ENCODE measurements at regions not wholly inside any gene's neighbourhood (a gene's known extent, or its start where the extent isn't known, plus 50 kb on each side); places are given as distances from the start of the nearest gene placed in this dataset.

- DNase-seq = no peak
Observed at GRCh38 chr20:62527781-62528180, 52.0 kb upstream of the GATA5 start.

DNA sequence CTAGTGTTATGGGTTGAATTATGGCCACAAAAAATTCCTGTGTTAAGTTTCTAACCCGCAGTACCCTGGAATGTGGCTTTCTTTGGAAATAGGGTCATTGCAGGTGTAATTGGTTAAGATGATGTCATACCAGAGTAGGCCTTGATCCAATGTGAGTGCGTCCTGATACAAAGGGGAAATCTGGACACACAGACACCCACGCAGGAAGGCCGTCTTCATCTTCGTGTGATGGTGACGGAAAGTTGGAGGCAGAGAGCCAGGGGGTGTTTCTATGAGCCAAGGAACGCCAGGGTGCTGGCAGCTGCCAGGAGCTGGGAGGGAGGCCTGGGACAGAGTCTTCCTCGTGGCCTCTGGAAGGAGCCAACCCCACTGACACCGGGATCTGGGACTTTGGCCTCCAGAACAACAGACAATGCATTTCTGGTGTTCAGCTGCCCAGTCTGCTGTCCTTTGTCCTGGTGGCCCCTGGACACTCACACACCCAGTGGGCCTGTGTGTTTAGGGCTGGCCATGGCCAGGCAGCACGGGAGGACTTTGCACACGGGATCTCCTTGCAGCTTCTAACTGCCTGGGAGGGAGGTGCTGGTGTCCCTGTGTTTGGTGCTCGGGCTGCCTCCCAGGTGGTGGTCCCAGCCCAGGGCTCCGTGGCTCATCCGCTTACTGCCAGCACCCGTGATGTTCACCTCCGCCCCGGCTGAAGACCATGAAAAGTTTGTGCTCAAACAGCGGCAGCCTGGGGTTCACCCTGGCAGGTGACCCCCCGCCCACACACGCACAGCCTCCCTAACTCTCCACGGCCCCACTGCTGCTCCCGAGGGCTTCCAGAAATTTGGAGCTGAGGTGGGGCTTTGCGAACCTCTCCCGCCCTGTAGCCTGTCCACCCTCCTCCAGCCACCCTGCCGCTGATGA is 53.4 kb upstream of the GATA5 start:
- no peak for DNase-seq

GRCh38 chr20:62529896-62530642 is 54.3 kb upstream of the GATA5 start:
- DNase-seq = no peak

GRCh38 chr20:62530643-62531032 is 54.8 kb upstream of the GATA5 start:
- no peak for DNase-seq

DNA sequence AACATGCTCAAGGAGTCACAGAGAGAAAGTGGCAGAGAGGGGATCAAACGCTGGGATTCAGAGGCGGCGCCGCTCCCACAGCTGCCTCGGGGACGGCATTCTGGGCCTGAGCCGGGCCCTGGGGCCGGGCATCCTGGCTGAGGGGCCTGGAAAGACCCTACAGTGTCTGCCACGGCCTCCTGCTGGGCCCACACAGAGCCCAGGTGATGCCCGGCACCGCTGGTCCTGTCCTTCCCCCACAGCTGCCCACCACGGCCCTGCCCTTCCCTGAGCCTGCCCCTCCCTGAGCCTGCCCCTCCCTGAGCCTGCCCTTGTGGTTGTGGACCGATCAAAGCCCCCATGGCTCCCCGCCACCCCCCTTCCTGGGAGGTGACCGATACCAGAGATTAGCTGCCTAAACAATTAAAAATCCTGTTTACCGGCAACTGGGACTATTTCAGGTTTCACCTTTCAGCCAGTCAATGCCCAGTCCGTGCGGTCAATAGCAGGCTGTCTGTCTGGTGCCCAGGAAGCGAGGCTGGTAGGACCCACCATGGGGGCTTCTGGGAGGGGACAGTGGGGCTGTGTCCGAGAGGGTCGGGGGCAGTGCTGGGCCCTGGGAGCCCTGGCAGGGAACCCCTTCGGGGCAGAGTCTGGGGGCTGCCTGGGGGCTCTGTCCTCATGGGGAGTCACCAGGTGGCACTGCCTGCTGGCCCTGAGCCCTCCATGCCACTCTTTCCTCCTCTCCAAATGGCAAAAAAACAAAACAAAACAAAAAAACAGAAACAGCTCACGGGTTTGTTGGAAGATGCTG is 55.4 kb upstream of the GATA5 start:
- no peak for DNase-seq

DNA sequence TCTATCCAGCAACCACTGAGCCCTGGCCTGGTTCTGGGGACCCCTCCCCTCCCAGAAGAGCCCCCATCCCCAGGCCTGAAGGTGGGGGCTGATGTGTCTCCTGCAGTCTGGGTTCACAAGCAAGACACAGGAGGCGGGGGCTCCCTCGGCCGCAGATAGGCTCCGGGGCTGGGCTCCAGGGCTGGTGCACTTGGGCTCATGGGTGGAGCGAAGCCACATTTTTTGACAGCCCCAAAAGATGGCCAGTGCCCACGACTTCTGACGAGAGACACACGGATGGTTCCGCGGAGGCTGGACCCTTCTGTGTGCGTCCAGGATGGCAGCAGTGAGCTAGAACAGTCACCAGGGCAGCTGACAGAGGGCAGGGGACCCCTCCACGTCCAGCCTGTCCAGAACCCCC is 57.1 kb upstream of the GATA5 start:
- DNase-seq = no peak

GRCh38 chr20:62533591-62534495 is 58.0 kb upstream of the GATA5 start:
- DNase-seq = no peak

DNA sequence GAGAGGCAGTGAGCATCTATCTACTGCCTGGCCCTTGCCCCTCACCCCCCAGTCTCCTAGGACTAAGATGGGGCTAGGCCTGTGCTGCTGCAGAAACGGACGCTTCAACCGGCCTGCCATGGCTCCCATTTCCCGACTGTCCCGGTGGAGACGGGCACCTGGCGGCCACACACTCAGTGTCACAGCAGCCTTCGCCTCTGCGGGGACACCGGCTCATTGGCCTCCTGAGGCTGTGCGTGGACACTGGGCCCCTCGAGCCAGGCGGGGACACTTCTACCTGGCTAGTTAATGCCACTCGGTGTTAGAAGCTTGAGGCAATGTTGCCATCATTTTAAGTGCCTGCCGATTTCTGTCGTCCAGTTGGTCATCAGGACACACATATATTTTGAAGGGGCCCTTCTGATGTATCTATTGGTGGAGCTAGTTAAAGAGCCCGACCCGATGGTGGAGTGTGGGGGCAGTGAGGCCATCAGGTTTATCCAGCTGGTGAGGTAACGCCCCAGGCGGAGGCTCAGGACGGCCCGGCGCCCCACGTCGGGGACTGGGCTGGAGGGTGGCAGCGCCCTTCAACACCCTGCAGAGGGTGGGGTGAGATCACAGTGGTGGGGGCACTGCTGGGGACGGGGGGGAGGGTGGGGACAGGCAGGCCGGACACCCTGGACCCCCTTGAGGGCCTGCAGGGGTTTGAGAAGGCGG is 58.9 kb upstream of the GATA5 start:
- no peak for DNase-seq

DNA sequence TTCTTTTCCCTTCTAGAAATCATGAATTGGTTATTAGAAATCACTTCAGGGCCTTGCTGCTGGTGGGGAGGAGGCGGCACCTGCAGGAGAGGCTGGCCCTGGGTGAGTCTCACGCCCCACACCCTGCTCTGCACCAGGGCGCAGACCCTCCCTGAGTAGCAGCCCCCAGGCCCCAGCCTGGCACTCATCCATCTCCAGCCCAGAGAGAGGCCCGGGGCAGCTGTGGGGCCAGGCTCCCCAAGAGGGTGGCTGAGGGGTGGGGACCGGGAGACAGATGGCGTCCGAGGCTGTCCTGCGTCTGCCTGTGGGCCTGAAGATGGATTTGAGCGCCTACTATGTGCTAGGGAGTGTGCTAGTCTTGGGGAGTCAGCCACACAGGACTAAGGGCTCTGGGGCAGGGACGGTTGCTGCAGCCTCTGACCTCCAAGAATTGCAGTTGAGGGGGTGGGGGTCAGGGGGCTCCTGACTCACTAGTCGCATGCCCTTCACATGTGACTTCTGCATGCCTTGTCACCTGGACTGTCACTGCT is 59.6 kb upstream of the GATA5 start:
- DNase-seq = no peak

DNA sequence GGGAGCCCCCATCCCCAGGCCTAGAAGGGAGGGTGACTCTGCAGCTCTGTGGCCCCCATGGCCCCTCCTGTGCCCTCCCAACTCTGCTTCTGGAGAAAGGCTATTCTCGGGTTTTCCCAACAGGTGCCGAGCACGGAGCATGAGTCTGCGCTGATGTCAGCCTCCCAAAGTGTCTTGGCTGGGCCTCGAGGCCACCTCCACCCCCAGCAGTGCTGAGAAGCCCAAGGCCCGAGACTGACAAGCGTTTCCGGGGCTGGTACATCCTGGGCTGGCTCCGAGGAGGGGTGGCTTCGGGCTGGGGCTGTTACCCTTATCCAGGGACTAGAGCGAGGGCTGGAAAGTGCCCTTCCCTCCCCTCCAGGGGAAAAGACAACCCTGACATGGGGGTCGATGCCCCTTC is 60.2 kb upstream of the GATA5 start:
- no peak for DNase-seq

DNA sequence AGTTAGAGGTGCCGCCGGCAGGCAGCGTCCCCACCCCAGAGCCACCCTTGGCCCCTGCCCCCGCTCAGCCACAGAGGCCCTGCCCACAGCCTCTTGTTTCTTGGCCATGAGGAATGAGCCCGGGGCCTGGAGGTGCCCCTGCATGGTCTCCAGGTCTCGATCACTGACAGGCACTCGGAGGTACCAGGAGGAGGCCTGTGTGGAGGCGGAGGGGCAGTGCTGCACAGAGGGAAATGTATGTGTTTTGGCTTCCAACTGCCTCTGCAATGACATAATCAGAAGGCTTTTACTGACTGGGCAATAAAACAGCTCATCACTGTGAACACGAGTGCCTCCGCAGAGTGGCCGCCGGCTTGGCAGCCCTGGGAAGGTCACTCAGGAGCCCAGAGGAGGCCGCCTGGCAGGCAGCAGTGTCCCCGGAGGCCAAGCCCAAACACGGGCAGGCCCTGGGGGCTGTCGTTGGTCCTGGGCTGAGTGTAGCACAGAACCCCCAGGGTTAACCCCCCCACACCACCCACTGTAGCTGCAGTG is 61.1 kb upstream of the GATA5 start:
- DNase-seq = no peak

DNA sequence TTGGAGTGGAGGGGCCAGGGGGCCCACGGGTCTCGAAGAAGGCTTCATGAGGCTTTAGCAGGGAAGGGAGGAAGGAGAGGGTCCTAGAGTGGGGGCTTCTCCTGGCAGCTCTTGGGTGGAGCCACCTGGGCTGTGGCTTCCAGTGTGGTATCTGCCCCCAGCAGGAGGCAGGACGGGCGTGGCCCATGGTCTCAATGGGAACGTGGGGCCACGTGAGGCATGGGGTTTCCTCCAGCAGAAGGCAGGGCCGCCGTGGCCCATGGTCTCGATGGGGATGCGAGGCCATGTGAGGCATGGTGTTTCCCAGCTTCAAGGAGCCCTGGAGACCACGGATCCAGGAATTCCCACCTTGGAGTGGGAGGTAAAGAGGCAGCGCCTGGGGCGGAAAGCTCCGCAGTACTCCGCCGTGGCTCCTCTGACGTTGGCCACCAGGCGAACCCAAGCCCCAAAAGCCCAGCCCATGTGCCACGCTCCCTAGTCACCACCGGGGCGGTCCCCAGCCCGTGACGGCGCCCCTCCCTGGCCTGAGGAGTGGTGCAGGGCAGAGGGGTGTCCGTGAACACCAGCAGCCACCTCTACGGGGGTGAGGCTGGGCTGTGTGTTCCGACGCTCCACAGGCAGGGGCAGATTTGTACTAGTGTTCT is 62.0 kb upstream of the GATA5 start:
- DNase-seq = no peak

GRCh38 chr20:62539198-62540045 is 63.6 kb upstream of the GATA5 start:
- DNase-seq = peak; percentile 68

- no peak for DNase-seq
Observed at GRCh38 chr20:62540504-62540903, 64.7 kb upstream of the GATA5 start.

DNA sequence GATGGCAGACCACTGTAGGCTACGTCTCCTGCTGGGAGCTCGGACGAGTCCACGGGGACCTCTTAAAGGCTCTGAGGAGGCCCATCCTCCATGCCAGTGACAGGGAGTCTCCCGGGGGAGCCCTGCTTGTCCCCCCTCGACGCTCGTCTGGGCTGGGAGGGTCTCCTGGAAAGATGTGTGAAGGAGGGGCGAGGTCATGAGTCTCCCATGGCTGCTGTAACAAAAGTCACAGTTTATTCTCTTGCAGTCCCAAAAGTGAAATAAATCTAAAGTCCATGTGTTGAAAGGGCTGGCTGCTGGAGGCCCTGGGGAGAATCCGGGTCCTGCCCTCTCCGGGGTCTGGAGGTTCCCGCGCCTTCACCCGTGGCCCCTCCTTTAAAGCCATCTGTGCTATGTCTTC is 67.1 kb upstream of the GATA5 start:
- no peak for DNase-seq

DNA sequence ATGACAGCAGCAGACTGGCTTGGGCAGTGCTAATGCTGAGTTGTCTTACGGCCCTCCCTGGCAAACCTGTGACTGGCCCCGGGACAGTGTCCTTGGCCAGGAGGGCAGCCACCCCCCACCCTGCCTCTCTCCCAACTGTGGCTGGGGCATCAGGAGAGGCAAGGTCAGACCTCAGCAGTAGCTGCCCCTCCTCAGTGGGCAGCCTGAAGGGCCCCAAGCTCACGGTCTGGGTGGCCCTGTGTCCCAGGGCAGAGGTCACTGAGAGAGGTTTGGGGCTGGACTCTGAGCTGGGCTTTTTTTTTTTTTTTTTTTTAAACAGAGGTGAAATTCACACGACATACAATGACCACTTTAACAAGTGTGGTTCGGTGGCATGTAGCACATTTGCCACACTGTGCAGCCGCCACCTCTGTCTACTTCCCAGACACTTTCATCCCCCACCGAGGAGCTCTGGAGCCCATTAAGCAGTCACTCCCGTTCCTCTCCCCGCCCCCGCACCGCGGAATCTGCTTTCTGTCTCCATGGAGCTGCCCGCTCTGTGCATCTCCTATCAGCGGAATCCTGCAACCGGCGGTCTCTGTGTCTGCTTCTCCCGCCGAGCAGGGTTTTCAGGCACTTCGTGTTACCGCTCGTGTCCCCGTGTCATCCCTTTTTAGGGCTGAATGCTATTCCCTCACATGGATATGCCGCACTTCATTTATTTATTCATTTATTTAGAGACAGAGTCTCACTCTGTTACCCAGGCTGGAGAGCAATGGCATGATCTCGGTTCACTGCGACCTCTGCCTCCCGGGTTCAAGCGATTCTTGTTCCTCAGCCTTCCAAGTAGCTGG is 67.9 kb upstream of the GATA5 start:
- no peak for DNase-seq

GRCh38 chr20:62544505-62545055 is 68.8 kb upstream of the GATA5 start:
- DNase-seq = no peak

GRCh38 chr20:62545271-62545670 is 69.5 kb upstream of the GATA5 start:
- no peak for DNase-seq

All from NCI-H1694 treated with DMSO at 0.1 percent for 48 hours (cell line).